Stimulated activated CD4-positive, alpha-beta T cell treated with anti-CD3 and anti-CD28 coated beads, Interleukin-1b, Interleukin-23, amount 100 ng/mL, for 4 hours (primary cell): ENCODE measurements at regions not wholly inside any gene's neighbourhood (a gene's known extent, or its start where the extent isn't known, plus 50 kb on each side); places are given as distances from the start of the nearest gene placed in this dataset.
"Not testable (repeated sequence)": the region's sequence is repeated elsewhere in the genome, so short reads cannot be mapped to it uniquely, and the experiment has no call there.

Source experiments
- DNase-seq, 2 donors: peaks; one replicate each; pipeline ENCODE4 v3.0.0-alpha.2; 2020; ENCODE audit warnings: low read depth in 2 of 2

- no peak for DNase-seq
Observed at GRCh38 chr6:84353459-84354423, 126.3 kb upstream of the CEP162 start.

GRCh38 chr6:84350397-84350796 lies 123.0 kb upstream of the CEP162 start:
- DNase-seq, result no peak

- DNase-seq, result no peak
Observed at GRCh38 chr6:84349542-84349941, 122.1 kb upstream of the CEP162 start.

- DNase-seq, result no peak
Observed at GRCh38 chr6:84348801-84349200, 121.4 kb upstream of the CEP162 start.

GRCh38 chr6:84346372-84346771 lies 118.9 kb upstream of the CEP162 start:
- DNase-seq, result no peak

- no peak for DNase-seq
Observed at GRCh38 chr6:84344005-84344404, 116.6 kb upstream of the CEP162 start.

- no peak for DNase-seq
Observed at GRCh38 chr6:84340422-84340821, 113.0 kb upstream of the CEP162 start.

- no peak for DNase-seq
Observed at GRCh38 chr6:84333842-84334241, 106.4 kb upstream of the CEP162 start.

- no peak for DNase-seq
Observed at GRCh38 chr6:84332139-84333034, 104.9 kb upstream of the CEP162 start.

- no peak for DNase-seq
Observed at GRCh38 chr6:84330325-84330724, 102.9 kb upstream of the CEP162 start.

- DNase-seq, result no peak
Observed at GRCh38 chr6:84329516-84329915, 102.1 kb upstream of the CEP162 start.

GRCh38 chr6:84329077-84329476 lies 101.6 kb upstream of the CEP162 start:
- no peak for DNase-seq

GRCh38 chr6:84317463-84317862 lies 90.0 kb upstream of the CEP162 start:
- no peak for DNase-seq

- DNase-seq, result no peak
Observed at GRCh38 chr6:84314377-84314898, 87.0 kb upstream of the CEP162 start.

- DNase-seq, result no peak
Observed at GRCh38 chr6:84309336-84309735, 81.9 kb upstream of the CEP162 start.

GRCh38 chr6:84304881-84305280 lies 77.4 kb upstream of the CEP162 start:
- DNase-seq, result no peak

- not testable (repeated sequence) for DNase-seq
Observed at GRCh38 chr6:84291033-84291432, 63.6 kb upstream of the CEP162 start.

- no peak for DNase-seq
Observed at GRCh38 chr6:84284428-84285049, 57.1 kb upstream of the CEP162 start.

- no peak for DNase-seq
Observed at GRCh38 chr6:84282550-84282949, 55.1 kb upstream of the CEP162 start.

GRCh38 chr6:84280639-84281038 lies 53.2 kb upstream of the CEP162 start:
- no peak for DNase-seq

- no peak for DNase-seq
Observed at GRCh38 chr6:84280030-84280429, 52.6 kb upstream of the CEP162 start.
